Fibroblast of skin of scalp (primary cell): ENCODE measurements at regions not wholly inside any gene's neighbourhood (a gene's known extent, or its start where the extent isn't known, plus 50 kb on each side); places are given as distances from the start of the nearest gene placed in this dataset.
"Not testable (repeated sequence)": the region's sequence is repeated elsewhere in the genome, so short reads cannot be mapped to it uniquely, and the experiment has no call there.

ENCODE experiments used
- DNase-seq: peaks from one replicate; pipeline ENCODE4 v3.0.0-alpha.2; 2013

DNA sequence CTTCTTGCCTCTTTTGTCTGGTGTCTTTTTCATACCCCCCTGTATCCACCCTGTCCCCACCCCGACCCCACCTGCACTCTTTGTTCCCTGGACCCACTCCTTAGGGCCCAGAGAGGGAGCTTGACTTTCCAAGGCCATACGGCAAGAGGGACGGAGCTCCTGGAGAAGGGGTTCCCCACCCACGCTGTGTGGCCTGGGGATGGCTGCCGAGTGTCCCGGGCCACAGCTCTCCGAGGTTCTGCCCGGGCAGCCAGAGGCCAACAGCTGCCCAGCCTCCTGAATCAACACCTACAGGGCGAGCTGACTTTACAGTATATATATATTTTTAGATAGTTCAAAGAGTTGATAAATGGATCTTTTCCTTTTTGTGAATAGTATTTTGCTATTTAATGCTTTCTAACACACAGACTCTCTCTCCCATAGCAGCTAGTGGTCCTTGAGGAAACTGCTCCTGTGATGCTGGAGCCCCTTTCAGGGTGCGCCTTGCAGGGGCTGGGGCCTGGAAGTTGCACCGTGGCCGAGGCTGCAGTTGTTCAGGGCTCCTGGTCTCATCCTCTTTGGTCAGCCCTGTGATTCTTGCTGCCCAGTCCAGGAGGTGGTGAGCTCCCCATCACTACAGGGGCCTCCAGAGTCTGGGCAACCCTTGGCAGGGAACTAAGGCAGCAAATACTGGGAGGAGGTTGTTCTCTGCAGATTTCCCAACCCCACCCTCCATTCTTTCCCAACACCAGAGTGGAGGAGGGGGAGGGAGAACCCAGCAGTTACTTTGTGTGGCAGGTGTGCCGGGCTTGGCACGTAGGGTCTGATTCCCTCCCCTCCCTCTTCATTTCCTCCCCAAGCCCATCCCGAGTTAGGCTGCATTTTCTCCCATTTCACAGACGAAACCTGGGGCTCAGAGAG, 321.6 kb downstream of the PTPRU start:
- DNase-seq, result no peak

GRCh38 chr1:29557066-29557465, 320.7 kb downstream of the PTPRU start:
- DNase-seq, result no peak

DNA sequence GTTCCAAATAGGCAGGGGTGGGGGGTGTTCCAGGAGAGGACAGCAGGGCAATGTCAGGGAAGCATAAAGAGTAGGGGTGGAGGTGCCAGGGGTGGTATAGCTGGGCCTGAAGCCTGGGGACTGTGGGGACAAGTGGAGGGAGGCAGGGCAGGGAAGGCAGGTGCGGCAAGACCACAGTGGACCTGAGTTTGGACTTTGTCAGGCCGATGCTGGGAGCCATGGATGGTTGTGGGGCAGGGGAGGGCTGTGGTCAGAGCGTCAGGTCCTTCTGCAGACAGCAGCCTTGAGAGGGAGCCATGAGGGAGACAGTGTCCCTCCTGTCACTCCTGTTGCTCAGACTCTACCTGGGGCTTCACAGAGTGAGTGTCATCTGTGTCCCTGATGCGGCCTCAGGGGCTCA, 320.3 kb downstream of the PTPRU start:
- no peak for DNase-seq

DNA sequence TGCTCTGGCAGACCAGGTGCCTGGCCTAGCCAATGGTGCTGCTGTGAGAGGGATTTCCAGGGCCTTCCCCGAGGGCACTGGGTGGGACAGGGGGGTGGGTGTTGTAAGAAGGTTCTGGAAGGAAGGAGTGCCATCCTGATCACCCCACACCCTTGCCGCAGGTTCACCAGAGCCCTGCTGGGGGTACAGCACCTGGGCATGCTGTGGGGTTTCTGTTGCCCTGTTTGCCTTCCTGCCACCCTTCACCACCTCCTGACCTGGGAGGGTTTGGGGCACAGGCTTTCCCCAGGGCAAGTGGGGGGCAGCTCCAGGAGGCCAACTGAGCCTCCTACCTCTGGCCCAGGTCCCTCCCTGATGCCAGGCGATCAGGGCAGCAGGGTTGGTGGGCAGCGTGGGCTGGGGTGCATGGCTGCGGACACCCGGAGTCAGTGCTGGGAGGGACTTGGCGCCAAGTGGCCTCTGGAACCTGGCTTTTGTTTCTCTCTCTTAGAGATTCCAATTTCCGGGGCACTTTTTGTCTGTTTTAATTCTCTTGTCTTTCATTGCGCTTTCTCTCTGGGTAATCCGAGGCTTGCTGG, 318.8 kb downstream of the PTPRU start:
- no peak for DNase-seq

- DNase-seq, result no peak
These were observed 318.0 kb downstream of the PTPRU start for GRCh38 chr1:29554208-29554778.

DNA sequence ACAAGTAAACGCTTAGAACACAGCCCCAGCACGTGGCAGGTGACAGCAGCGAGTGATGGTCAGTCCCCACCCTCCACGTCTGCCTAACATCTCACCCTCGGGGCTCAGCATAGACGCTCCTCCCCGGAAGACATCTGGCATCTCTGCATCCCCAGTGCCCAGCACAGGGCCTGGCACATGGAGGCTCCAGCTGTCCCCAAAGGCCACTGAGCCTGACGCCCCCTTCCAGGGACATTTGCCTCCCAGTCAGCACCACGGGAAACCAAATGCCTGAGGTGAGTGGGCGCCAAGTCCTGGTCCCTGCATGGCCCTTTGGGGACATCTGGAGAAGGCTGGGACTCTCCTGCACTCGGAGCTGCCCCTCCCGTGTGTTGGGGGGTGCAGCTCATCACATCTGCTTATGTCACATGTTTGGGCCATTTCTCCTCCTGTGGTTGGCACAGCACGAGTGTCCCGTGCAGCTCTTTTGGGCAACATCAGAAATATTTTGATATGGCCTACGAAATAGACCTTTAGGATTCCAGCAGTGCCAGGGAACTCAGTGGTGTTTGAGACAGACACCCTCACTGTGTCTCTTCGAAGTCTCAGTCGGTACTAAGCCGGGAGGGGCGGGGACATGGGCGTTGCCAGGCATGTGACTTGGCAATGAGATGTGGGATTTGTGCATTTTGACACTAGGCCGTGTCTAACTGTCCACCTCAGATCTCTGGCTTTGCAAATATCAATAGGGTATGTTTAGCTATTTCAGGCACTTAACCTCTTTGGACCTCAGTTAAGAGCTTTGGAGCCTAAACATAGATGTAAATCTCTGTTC, 315.0 kb downstream of the PTPRU start:
- no peak for DNase-seq

GRCh38 chr1:29550119-29550841, 314.0 kb downstream of the PTPRU start:
- DNase-seq, result no peak

GRCh38 chr1:29549728-29550118, 313.4 kb downstream of the PTPRU start:
- not testable (repeated sequence) for DNase-seq

GRCh38 chr1:29549001-29549400, 312.7 kb downstream of the PTPRU start:
- DNase-seq, result no peak

DNA sequence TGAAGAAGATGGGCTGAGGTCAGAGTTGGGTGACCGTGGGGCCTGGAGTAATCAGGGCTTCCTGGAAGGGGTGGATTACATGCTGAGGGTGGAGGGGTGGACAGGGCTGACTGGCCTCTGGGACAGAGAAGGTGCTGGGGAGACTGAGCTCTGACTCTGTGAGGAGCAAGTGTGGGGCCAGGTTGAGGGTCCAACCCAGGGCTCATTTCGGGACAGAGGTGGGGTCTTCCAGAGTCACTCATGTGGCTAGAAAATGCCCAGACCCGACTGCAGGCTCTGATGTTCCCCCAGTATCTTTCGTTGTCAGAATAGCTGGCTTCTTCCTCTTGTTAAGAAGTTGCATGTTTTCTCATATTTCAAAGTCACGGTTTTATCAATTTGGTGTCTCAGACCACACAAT, 311.8 kb downstream of the PTPRU start:
- no peak for DNase-seq

- DNase-seq, result no peak
These were observed 311.0 kb downstream of the PTPRU start for GRCh38 chr1:29547300-29547699.

DNA sequence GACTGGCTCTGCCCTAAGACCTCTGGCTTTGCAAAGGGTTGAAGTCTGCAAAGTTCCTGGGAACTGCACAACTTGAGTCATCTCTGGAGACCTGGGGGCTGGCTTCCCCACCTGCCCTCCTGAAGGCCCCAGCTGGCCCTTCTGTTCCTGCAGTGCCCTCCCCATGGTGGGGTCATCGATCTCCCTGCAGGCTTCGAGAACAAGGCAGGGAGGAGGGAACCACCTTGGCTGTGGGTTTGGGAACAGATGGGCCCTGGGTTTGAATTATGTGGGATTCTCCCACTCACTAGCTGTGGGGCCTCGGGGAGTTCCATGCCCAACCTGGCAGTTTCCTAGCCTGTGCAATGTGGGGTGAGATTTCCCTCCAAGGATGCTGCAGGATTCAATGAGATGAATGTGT, 310.2 kb downstream of the PTPRU start:
- DNase-seq, result no peak

GRCh38 chr1:29544406-29544805, 308.1 kb downstream of the PTPRU start:
- DNase-seq, result no peak

GRCh38 chr1:29543586-29543985, 307.3 kb downstream of the PTPRU start:
- DNase-seq, result no peak

GRCh38 chr1:29542548-29542947, 306.2 kb downstream of the PTPRU start:
- no peak for DNase-seq

GRCh38 chr1:29541631-29542030, 305.3 kb downstream of the PTPRU start:
- no peak for DNase-seq

- no peak for DNase-seq
These were observed 304.6 kb downstream of the PTPRU start for GRCh38 chr1:29540801-29541357.

- no peak for DNase-seq
These were observed 303.6 kb downstream of the PTPRU start for GRCh38 chr1:29539971-29540370.

- no peak for DNase-seq
These were observed 302.3 kb downstream of the PTPRU start for GRCh38 chr1:29538586-29538985.

- no peak for DNase-seq
These were observed 296.4 kb downstream of the PTPRU start for GRCh38 chr1:29532751-29533150.

- no peak for DNase-seq
These were observed 296.0 kb downstream of the PTPRU start for GRCh38 chr1:29532285-29532684.

GRCh38 chr1:29531596-29531995, 295.3 kb downstream of the PTPRU start:
- DNase-seq, result no peak
